ENCODE measurements at regions not wholly inside any gene's neighbourhood (a gene's known extent, or its start where the extent isn't known, plus 50 kb on each side); places are given as distances from the start of the nearest gene placed in this dataset.

DNA sequence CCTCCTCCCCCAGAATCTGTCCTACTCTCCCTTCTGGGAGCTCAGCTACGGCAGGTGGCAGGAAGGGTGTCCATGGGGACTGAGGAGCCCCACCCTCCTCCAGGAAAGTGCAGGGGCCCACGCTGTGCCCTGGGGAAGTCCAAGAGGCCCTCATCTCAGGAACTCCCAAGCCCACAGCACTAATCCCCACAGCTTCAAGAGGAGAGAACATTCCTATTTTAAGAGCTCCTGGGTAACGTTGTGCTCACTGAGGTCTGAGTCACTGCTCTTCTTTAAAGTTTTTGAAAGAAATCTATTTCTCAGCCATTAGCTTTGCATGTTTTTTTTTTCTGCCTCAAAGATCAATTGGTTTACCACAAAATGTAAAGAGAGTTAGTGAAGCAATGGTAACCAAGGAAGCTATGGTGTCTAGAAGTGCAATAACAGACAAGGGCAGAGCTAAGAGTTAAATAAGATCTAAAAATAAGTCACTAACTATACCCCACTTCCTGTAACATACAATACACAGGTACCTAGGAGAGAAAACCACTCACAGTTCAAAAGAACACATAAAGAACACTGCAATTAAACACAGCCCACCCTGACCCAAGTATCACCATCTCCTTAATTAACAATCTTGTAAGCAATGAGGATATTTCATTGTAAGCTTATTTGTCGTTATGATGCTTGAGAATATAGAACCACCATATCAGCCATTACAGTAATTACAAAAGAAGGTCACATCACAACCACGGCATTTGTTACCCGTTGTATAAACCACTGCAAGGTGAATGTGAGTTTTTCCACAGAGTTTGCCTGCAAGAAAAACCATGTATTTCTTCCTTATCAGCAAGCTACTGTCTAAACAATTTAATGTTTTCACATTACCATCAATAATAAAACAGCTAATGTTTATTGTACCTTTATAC lies 382.3 kb upstream of the SLC30A5 start:
- DNase-seq (ENCODE audit: low spot score) = no peak

GRCh38 chr5:68714810-68715209 lies 379.0 kb upstream of the SLC30A5 start:
- no peak for DNase-seq (ENCODE audit: low spot score)

DNA sequence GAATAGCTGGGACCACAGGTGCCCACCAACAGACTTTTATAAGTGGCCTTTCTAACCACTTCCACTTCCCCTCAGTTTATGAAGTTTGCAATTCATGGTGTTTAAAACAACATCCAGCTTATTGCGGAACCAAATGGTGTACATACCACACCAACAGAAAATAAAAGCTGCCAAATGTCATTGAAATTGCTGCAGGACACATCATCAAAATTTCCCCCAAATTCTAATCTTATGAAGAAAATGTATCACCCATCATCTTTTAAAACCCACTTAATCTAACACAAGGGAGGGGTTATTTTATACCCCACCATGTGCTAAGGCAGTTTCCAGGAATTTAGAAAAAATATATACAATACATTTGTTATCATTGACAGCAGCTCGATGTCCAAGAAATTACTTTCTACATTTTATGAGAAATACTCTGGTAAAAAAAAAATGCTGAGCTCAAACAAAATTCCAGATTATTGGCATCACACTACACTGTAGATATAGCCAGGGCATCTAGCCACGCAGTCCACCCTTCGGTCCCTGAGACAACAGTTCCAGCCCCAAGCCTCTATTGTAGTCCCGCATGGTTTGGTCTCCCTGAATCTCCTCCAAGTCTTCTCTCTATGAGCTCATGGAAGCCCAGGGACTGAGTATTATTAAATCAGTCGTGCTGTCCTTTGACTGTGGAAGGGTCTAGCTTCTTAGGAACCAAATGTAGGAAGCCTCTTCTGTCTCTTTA lies 372.8 kb upstream of the SLC30A5 start:
- DNase-seq (ENCODE audit: low spot score) = no peak

DNA sequence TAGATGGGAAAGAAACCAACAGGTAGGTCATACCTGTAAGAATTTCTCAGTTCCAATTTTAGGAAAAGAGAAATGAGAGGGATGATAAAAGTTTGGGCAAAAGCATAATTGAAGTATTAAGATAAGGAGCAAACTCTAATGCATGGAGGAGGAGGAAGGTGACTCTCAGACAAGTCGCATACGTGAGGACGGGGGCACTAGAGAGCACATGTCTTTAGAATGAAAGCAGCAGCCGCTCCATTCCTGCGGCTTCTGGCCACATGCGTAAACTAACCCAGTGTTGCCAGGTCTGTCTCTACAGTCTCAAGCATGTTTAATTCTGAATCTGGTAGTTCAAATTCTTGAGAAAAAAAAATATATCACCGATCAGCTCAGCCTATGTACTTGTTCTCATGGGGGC lies 371.5 kb upstream of the SLC30A5 start:
- DNase-seq (ENCODE audit: low spot score) = no peak

DNA sequence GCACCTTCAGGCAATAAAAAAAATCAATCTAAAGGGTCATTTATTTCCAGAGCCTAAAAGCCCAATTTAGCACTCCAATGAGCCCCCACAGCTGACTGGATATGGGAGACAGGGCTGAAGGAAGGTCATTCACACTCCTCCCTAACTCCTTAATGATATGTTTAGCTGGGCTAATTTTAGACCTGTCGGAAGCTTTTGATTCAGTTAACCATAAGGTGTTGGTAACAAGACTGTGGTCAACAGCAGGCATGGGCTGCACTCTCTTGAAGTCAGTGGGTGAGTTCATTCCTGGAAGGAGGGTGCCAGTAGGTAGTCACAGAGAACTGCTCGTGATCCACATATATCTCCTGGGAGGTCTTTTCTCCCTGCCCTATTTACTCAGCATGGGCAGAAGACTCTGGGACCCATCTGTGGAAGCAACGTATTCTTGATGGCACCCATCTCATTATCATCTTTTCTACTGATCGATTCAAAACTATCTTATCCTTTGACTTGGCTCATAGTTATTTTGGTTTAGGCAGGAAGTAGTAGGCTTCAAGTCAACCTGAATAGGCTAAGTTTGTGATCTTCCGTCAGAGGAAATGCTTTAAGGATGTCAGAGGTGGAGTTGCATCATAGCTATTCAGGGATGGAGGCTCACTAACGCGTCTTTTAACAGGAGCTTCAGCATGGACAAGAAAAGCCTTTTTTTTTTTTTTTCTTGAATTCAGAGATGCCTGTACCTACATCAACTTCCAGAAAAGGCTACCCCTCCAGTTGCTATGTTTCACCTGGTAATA lies 367.7 kb upstream of the SLC30A5 start:
- no peak for DNase-seq (ENCODE audit: low spot score)

DNA sequence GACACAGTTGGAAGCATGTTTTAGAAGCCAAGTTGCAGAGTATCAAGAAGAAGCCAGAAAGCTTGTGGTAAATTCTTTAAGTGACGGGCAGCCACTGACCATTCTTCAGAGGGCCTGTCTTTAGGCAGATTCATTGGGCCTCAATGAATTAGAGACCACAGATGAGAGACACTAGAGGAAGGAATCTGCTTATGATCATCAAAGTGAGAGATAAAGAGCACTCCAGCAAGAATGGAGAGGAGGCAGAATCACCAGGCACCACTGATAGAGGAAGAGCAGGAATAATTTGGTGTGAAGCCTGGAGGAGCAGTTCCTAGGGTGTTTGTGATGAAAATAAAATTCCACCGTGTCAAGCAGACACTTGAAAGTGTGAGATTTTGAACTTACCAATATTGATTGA lies 365.9 kb upstream of the SLC30A5 start:
- DNase-seq (ENCODE audit: low spot score) = no peak

- DNase-seq (ENCODE audit: low spot score) = no peak
Measured at GRCh38 chr5:68729678-68730077, 364.1 kb upstream of the SLC30A5 start.

- DNase-seq (ENCODE audit: low spot score) = no peak
Measured at GRCh38 chr5:68730220-68730978, 363.4 kb upstream of the SLC30A5 start.

GRCh38 chr5:68730979-68731654 lies 362.7 kb upstream of the SLC30A5 start:
- DNase-seq (ENCODE audit: low spot score) = no peak

- no peak for DNase-seq (ENCODE audit: low spot score)
Measured at GRCh38 chr5:68732251-68732650, 361.6 kb upstream of the SLC30A5 start.

GRCh38 chr5:68734781-68735180 lies 359.0 kb upstream of the SLC30A5 start:
- DNase-seq (ENCODE audit: low spot score) = no peak

DNA sequence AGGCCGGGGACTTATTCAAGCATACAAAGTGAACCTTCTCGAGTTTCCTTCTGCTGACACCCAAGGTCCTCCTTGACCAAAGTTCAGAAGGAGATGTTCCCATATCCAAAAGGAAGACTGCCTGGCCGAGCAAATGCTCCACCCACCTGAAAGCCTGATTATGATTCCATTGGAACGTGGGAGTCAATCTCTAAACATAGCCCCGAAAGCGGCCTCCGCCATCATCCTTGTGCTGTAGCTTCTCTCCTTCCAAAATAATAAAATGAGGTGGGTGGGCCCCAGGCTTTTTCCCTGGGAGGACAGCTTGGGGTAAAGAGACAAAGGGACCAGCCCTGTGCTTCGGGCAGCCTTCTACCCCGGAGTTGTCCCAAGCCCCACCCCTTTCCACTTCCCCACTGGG lies 355.6 kb upstream of the SLC30A5 start:
- no peak for DNase-seq (ENCODE audit: low spot score)

- no peak for DNase-seq (ENCODE audit: low spot score)
Measured at GRCh38 chr5:68738841-68739240, 355.0 kb upstream of the SLC30A5 start.

- DNase-seq (ENCODE audit: low spot score) = peak; percentile 13
Measured at GRCh38 chr5:68739752-68740151, 354.1 kb upstream of the SLC30A5 start.

DNA sequence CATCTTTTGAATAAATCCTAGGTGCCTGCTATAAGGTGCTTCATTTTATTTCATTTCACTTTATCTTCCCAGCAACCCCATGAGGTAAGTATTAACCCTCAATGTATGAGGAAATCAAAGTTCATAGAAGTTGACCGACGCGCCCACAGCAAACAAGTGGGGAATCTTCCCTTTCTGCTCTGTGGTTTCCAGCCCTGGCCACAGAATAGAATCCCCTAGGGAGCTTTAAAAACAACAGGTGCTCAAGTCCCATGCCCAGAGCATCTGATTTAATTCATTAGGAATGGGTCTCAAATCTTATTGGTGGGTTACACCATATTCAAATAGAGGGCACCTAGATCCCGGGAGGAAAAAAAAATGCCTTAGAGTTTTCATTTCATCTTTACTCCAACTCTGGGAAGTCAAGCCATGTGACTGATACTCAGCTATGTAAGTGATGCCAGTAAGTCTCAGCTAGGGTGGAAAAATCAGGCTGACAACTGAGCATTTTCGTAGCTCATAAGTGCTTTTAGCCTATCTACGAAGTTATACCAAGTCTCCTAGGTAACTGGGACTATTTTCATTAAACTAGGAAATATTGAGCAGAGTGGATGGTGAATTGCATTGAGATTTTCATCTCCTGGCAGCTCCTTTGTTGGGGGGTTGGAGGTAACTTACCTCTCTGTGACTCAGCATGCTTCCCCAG lies 353.4 kb upstream of the SLC30A5 start:
- peak; percentile 87 for DNase-seq (ENCODE audit: low spot score)

- no peak for DNase-seq (ENCODE audit: low spot score)
Measured at GRCh38 chr5:68744206-68744605, 349.6 kb upstream of the SLC30A5 start.

- DNase-seq (ENCODE audit: low spot score) = no peak
Measured at GRCh38 chr5:68745448-68745847, 348.4 kb upstream of the SLC30A5 start.

GRCh38 chr5:68746220-68746619 lies 347.6 kb upstream of the SLC30A5 start:
- DNase-seq (ENCODE audit: low spot score) = no peak

GRCh38 chr5:68746643-68747420 lies 347.0 kb upstream of the SLC30A5 start:
- no peak for DNase-seq (ENCODE audit: low spot score)

DNA sequence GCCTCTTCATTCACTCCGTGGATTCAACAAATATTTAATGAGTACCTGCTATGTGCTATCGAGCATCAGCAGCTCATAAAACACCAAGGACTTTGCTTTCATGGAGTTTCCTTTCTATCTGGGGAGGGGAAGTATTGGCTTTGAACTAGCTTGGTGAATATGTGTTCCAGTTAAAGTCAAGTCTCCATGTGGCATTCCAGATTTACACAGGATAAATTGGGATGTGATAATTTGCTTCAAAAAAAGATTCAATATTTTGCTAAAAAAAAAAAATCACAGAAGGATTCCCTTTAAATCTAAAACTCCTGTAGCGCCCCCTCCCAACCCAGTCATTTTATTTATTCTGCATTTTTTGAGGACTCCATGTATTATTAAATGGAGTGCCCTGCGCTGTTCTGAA lies 346.3 kb upstream of the SLC30A5 start:
- no peak for DNase-seq (ENCODE audit: low spot score)
